ENCODE measurements at regions not wholly inside any gene's neighbourhood (a gene's known extent, or its start where the extent isn't known, plus 50 kb on each side); places are given as distances from the start of the nearest gene placed in this dataset.

DNA sequence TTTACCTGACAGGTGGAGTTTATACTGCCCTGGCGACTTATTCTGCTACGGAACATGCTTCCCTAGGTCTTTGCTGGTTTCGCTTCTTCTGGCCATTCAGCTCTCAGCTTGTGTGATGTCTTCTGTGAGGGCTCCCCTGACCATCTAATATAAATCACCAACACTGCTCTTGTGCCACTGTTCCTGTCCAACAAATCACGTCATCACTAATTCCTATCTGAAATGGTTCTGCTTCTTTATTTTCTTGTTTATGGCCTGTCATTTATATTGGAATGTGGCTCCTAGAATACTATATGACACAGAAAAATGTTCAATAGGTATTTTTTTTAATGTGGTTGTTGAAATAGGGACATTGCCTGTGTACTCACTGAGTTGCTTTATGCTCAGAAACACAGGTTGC, 171.5 kb downstream of the CD8B2 start:
- H3K9me3 ChIP-seq = no peaks in the 10 kb centered on the region
- 79% methylated on average over 4 of the region's 4 CpGs for WGBS (ENCODE audit: insufficient coverage, low coverage, low lambda C conversion rate, missing lambda C conversion rate)
- no peak for ATAC-seq

DNA sequence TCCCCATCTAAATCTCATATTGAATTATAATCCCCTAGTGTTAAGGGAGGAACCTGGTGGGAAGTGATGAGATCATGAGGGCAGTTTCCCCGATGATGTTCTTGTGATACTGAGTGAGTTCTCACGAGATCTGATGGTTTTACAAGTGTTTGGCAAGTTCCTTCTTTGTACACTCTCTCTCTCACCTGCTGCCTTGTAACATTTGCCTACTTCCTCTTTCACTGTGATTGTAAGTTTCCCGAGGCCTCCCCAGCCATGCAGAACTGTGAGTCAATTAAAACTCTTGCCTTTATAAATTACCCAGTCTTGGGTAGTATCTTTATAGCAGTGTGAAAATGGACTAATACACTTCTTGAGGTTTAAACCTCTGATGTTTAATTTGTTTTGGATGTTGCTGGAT, 177.5 kb downstream of the CD8B2 start:
- H3K36me3 ChIP-seq = no peaks in the 10 kb centered on the region
- no peaks in the 10 kb centered on the region for H3K9me3 ChIP-seq
- H3K4me1 ChIP-seq = no peaks in the 10 kb centered on the region
- 34% methylated on average over 3 of the region's 3 CpGs for WGBS (ENCODE audit: insufficient coverage, low coverage, low lambda C conversion rate, missing lambda C conversion rate)
- H3K27ac ChIP-seq = no peak overlapping the region
- no peak overlapping the region for H3K4me3 ChIP-seq
- no peaks in the 10 kb centered on the region for H3K27me3 ChIP-seq
- ATAC-seq (no peak), DNase-seq (no peak)
- intact Hi-C loops (cut with DNase I) = no loop called here
- TF ChIP-seq POLR2A (IDR thresholded peaks at IDR 0.05) = no peak

More for the DNA sequence above, 171.5 kb downstream of the CD8B2 start:
- intact Hi-C loops (cut with DNase I) = no loop called here
- no peak for TF ChIP-seq POLR2A (IDR thresholded peaks at IDR 0.05)
- TF ChIP-seq, protein P1, sequence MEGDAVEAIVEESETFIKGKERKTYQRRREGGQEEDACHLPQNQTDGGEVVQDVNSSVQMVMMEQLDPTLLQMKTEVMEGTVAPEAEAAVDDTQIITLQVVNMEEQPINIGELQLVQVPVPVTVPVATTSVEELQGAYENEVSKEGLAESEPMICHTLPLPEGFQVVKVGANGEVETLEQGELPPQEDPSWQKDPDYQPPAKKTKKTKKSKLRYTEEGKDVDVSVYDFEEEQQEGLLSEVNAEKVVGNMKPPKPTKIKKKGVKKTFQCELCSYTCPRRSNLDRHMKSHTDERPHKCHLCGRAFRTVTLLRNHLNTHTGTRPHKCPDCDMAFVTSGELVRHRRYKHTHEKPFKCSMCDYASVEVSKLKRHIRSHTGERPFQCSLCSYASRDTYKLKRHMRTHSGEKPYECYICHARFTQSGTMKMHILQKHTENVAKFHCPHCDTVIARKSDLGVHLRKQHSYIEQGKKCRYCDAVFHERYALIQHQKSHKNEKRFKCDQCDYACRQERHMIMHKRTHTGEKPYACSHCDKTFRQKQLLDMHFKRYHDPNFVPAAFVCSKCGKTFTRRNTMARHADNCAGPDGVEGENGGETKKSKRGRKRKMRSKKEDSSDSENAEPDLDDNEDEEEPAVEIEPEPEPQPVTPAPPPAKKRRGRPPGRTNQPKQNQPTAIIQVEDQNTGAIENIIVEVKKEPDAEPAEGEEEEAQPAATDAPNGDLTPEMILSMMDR (IDR thresholded peaks at IDR 0.05) = no peak
- Histone ChIP-seq H3K27ac (no peak overlapping the region), H3K36me3 (no peaks in the 10 kb centered on the region), H3K4me3 (no peak overlapping the region), H3K27me3 (no peaks in the 10 kb centered on the region), H3K4me1 (no peaks in the 10 kb centered on the region)
- no peak for DNase-seq

DNA sequence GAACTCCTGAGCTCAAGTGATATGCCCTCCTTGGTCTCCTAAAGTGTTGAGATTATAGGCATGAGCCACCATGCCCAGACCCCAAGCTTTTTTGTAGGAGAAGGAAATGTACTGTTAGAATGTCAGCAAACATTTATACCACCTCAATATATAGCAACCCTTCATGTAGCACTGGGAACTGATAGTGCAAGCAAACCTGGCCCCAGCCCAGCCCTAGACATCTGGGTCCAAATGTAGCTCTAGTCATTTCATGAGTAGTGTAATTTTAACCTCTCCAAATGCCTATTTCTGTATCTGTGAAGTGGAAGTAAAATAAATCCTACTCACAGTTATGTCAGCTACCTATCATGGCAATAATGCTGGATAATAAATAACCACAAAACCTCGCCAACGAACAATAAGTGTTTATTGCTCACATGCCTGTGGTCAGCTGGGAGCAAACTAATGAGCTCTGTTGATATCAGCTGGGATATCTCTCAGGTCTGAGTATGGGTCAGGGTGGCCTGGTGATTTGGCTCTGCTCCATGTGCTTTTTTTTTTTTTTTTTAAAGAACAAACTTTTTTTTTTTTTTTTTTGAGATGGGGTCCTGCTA, 180.4 kb downstream of the CD8B2 start:
- ATAC-seq = no peak
- TF ChIP-seq, protein P1 (IDR thresholded peaks at IDR 0.05) = no peak
- TF ChIP-seq POLR2A (IDR thresholded peaks at IDR 0.05) = no peak
- Histone ChIP-seq H3K4me3 (no peak overlapping the region), H3K27ac (no peak overlapping the region), H3K36me3 (no peaks in the 10 kb centered on the region), H3K9me3 (no peaks in the 10 kb centered on the region), H3K4me1 (no peaks in the 10 kb centered on the region), H3K27me3 (no peaks in the 10 kb centered on the region)
- no peak for DNase-seq
- intact Hi-C loops (cut with DNase I) = no loop called here
- WGBS (ENCODE audit: insufficient coverage, low coverage, low lambda C conversion rate, missing lambda C conversion rate) = 63% methylated on average over 2 of the region's 2 CpGs

DNA sequence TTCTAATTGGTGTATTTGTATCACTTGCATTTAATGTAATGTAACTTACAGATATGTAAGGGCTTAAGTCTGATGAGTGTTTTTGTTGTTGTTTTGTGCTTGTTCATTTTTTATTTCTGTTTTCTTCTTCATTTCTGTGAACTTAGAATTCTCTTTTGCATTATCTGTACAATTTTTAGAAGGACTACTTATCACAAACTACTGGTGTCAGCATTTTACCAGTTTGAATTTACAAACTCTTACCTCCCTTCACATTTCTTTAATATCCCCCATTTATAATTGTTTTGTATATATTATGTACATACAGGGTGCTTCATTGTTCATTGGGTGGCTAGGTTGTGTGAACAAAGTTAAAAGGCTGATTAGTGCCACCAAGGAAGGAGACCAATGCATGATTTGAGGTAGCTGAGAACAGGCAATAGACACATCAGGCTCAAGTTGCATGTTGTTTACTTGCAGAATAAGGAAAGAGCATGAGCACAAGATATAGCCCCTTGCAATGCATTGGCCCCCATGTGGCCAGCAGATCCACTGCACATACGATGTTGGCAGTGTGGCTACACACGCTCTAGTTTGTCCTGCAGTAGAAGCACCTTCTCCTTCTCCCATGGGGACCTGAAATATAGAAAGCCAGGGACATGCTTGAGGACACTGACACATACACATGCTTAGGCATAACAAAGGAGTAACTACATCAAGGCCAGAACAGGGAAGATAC, 198.2 kb downstream of the CD8B2 start:
- no peak for TF ChIP-seq POLR2A (IDR thresholded peaks at IDR 0.05)
- TF ChIP-seq, protein P1 (IDR thresholded peaks at IDR 0.05) = no peak
- H3K27me3 ChIP-seq = no peaks in the 10 kb centered on the region
- 93% methylated on average over 2 of the region's 2 CpGs for WGBS (ENCODE audit: insufficient coverage, low coverage, low lambda C conversion rate, missing lambda C conversion rate)
- intact Hi-C loops (cut with DNase I) = no loop called here
- H3K9me3 ChIP-seq = no peaks in the 10 kb centered on the region
- no peak for DNase-seq
- no peak for ATAC-seq
- H3K36me3 ChIP-seq = no peaks in the 10 kb centered on the region
- no peak overlapping the region for H3K27ac ChIP-seq
- no peaks in the 10 kb centered on the region for H3K4me1 ChIP-seq
- no peak overlapping the region for H3K4me3 ChIP-seq

DNA sequence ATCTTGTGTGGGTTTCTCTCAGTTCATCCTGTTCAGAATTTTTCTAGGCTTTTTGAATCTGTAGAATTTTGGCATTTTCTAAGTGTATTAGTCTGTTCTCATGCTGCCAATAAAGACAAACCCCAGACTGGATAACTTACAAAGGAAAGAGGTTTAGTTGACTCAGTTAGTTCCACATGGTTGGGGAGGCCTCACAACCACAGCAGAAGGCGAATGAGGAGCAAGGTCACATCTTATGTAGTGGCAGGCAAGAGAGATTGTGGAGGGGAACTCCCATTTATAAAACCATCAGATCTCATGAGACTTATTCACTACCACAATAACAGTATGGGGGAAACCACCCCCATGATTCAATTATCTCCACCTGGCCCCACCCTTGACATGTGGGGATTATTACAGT, 199.2 kb downstream of the ST6GAL2 start:
- DNase-seq = no peak
- intact Hi-C loops (cut with DNase I) = no loop called here
- WGBS (ENCODE audit: insufficient coverage, low coverage, low lambda C conversion rate, missing lambda C conversion rate) = 60% methylated on average over 1 of the region's 1 CpG
- Histone ChIP-seq H3K36me3 (no peaks in the 10 kb centered on the region), H3K4me1 (no peaks in the 10 kb centered on the region), H3K27me3 (no peaks in the 10 kb centered on the region), H3K9me3 (no peaks in the 10 kb centered on the region), H3K4me3 (no peak overlapping the region), H3K27ac (no peak overlapping the region)
- no peak for ATAC-seq
- TF ChIP-seq POLR2A (IDR thresholded peaks at IDR 0.05) = no peak
- TF ChIP-seq, protein P1 (IDR thresholded peaks at IDR 0.05) = no peak

Data from right lobe of liver (tissue), 6 donors.